Right atrium auricular region (tissue), 2 donors: ENCODE measurements at regions not wholly inside any gene's neighbourhood (a gene's known extent, or its start where the extent isn't known, plus 50 kb on each side); places are given as distances from the start of the nearest gene placed in this dataset.

Source experiments
- DNase-seq: peaks from one replicate; pipeline ENCODE4 v3.0.0-alpha.2; 2019; ENCODE audit warnings: low spot score
- H3K27ac ChIP-seq, 2 donors: fragments of 200-600 bp; sonication (generic); 1 replicate in 1 of 2; 2 replicates in 1 of 2; pipeline ENCODE4 v1.5.1; 2016 to 2019
- H3K27me3 ChIP-seq, 2 donors: fragments of 200-600 bp; sonication (generic); one replicate each; pipeline versions ENCODE4 v1.5.1 to v1.6.0; 2017 to 2019
- H3K36me3 ChIP-seq: fragments of 200-600 bp; sonication (generic); one replicate; pipeline ENCODE4 v1.5.1; 2016
- H3K4me1 ChIP-seq, 2 donors: fragments of 200-600 bp; sonication (generic); one replicate each; pipeline versions ENCODE4 v1.5.1 to v1.6.0; 2017 to 2019
- H3K4me3 ChIP-seq, 2 donors: fragments of 200-600 bp; sonication (generic); 1 replicate in 1 of 2; 2 replicates in 1 of 2; pipeline ENCODE4 v1.5.1; 2017 to 2019; ENCODE audit warnings: mild to moderate bottlenecking in 1 of 2, moderate library complexity in 1 of 2
- H3K9me3 ChIP-seq, 2 donors: fragments of 200-600 bp; sonication (generic); one replicate each; pipeline ENCODE4 v1.5.1; 2019
- CTCF ChIP-seq, 2 donors: fragments of 200-600 bp; sonication (generic); IDR thresholded peaks; one replicate each; pipeline ENCODE4 v1.5.1; 2019; ENCODE audit warnings: antibody characterized with exemption in 2 of 2

- DNase-seq: no peak
- TF ChIP-seq CTCF (IDR thresholded peaks at IDR 0.05): no peak
- Histone ChIP-seq H3K4me1 (no peaks in the 10 kb centered on the region), H3K9me3 (no peaks in the 10 kb centered on the region), H3K27ac (no peak overlapping the region), H3K27me3 (no peaks in the 10 kb centered on the region), H3K36me3 (no peaks in the 10 kb centered on the region), H3K4me3 (no peak overlapping the region)
Measured at GRCh38 chr11:134626032-134626431, 214.0 kb upstream of the B3GAT1 start.

GRCh38 chr11:134625631-134626030 is 213.6 kb upstream of the B3GAT1 start:
- no peaks in the 10 kb centered on the region for H3K9me3 ChIP-seq
- no peak overlapping the region for H3K4me3 ChIP-seq
- no peaks in the 10 kb centered on the region for H3K36me3 ChIP-seq
- no peak overlapping the region for H3K27ac ChIP-seq
- no peaks in the 10 kb centered on the region for H3K4me1 ChIP-seq
- DNase-seq: no peak
- no peak for TF ChIP-seq CTCF (IDR thresholded peaks at IDR 0.05)
- no peaks in the 10 kb centered on the region for H3K27me3 ChIP-seq

- TF ChIP-seq CTCF (IDR thresholded peaks at IDR 0.05): no peak
- no peak overlapping the region for H3K27ac ChIP-seq
- no peak overlapping the region for H3K4me3 ChIP-seq
- no peaks in the 10 kb centered on the region for H3K36me3 ChIP-seq
- no peak for DNase-seq
- H3K9me3 ChIP-seq: no peaks in the 10 kb centered on the region
- H3K4me1 ChIP-seq: no peaks in the 10 kb centered on the region
- no peaks in the 10 kb centered on the region for H3K27me3 ChIP-seq
Measured at GRCh38 chr11:134625151-134625550, 213.1 kb upstream of the B3GAT1 start.

- H3K9me3 ChIP-seq: no peaks in the 10 kb centered on the region
- no peaks in the 10 kb centered on the region for H3K27me3 ChIP-seq
- H3K36me3 ChIP-seq: no peaks in the 10 kb centered on the region
- DNase-seq: no peak
- H3K27ac ChIP-seq: no peak overlapping the region
- H3K4me3 ChIP-seq: no peak overlapping the region
- no peak for TF ChIP-seq CTCF (IDR thresholded peaks at IDR 0.05)
- no peaks in the 10 kb centered on the region for H3K4me1 ChIP-seq
Measured at GRCh38 chr11:134624166-134624920, 212.3 kb upstream of the B3GAT1 start.

GRCh38 chr11:134623711-134624110 is 211.7 kb upstream of the B3GAT1 start:
- H3K4me3 ChIP-seq: no peak overlapping the region
- no peaks in the 10 kb centered on the region for H3K36me3 ChIP-seq
- DNase-seq: no peak
- no peak for TF ChIP-seq CTCF (IDR thresholded peaks at IDR 0.05)
- no peaks in the 10 kb centered on the region for H3K9me3 ChIP-seq
- no peaks in the 10 kb centered on the region for H3K4me1 ChIP-seq
- H3K27ac ChIP-seq: no peak overlapping the region
- H3K27me3 ChIP-seq: no peaks in the 10 kb centered on the region

- H3K36me3 ChIP-seq: no peaks in the 10 kb centered on the region
- no peaks in the 10 kb centered on the region for H3K9me3 ChIP-seq
- no peaks in the 10 kb centered on the region for H3K27me3 ChIP-seq
- no peak for DNase-seq
- no peaks in the 10 kb centered on the region for H3K4me1 ChIP-seq
- TF ChIP-seq CTCF (IDR thresholded peaks at IDR 0.05): no peak
- H3K27ac ChIP-seq: no peak overlapping the region
- no peak overlapping the region for H3K4me3 ChIP-seq
Measured at GRCh38 chr11:134622458-134622857, 210.4 kb upstream of the B3GAT1 start.
